Fibroblast of lung (primary cell): ENCODE measurements at regions not wholly inside any gene's neighbourhood (a gene's known extent, or its start where the extent isn't known, plus 50 kb on each side); places are given as distances from the start of the nearest gene placed in this dataset.

Experiments used
- DNase-seq, 2 donors: peaks; one replicate each; pipeline versions ENCODE4 v3.0.0 to v3.0.0-alpha.2; 2010; ENCODE audit warnings: low read depth in 2 of 2
- H2AFZ ChIP-seq: 2 replicates; pipeline ENCODE4 v1.5.1; 2012; ENCODE audit warnings: low read length, control low read depth, inconsistent platforms
- H3K27ac ChIP-seq: 2 replicates; pipeline ENCODE4 v1.5.1; 2011; ENCODE audit warnings: low read length, control low read depth; ENCODE audit not compliant: insufficient read depth
- H3K27me3 ChIP-seq: 2 replicates; pipeline ENCODE4 v1.5.1; 2011; ENCODE audit warnings: mild to moderate bottlenecking, low read length; ENCODE audit not compliant: control insufficient read depth, insufficient read depth
- H3K36me3 ChIP-seq: 2 replicates; pipeline ENCODE4 v1.5.1; 2011; ENCODE audit warnings: low read length; ENCODE audit not compliant: control insufficient read depth, insufficient read depth
- H3K4me1 ChIP-seq: 2 replicates; pipeline ENCODE4 v1.5.1; 2011; ENCODE audit warnings: low read length; ENCODE audit not compliant: control insufficient read depth, insufficient read depth; ENCODE audit errors: extremely low read depth
- H3K4me2 ChIP-seq: 2 replicates; pipeline ENCODE4 v1.5.1; 2011; ENCODE audit warnings: low read length, control low read depth; ENCODE audit not compliant: insufficient read depth; ENCODE audit errors: extremely low read depth
- H3K4me3 ChIP-seq, 4 experiments: fragments of 200-600 bp in 1 of 4; sonication (generic) in 1 of 4; replicated peaks in 1 of 4; 2 replicates each; pipeline ENCODE4 v1.5.1; 2011 to 2016; ENCODE audit warnings: low read length in 4 of 4, low read depth in 3 of 4, mild to moderate bottlenecking in 3 of 4, control low read depth in 2 of 4, inconsistent platforms in 1 of 4, mixed read lengths in 1 of 4; ENCODE audit not compliant: insufficient read depth in 1 of 4; ENCODE audit errors: control extremely low read depth in 1 of 4
- H3K79me2 ChIP-seq: 2 replicates; pipeline ENCODE4 v1.5.1; 2012; ENCODE audit warnings: mild to moderate bottlenecking, low read length, inconsistent platforms; ENCODE audit not compliant: control insufficient read depth, insufficient read depth
- H3K9ac ChIP-seq: 2 replicates; pipeline ENCODE4 v1.5.1; 2011; ENCODE audit warnings: mild to moderate bottlenecking, low read length, control low read depth; ENCODE audit not compliant: insufficient read depth
- H3K9me3 ChIP-seq: 2 replicates; pipeline ENCODE4 v1.5.1; 2012; ENCODE audit warnings: low read depth, low read length; ENCODE audit not compliant: control insufficient read depth, insufficient read depth
- H4K20me1 ChIP-seq: 2 replicates; pipeline ENCODE4 v1.5.1; 2011; ENCODE audit warnings: low read length; ENCODE audit not compliant: control insufficient read depth, insufficient read depth; ENCODE audit errors: extremely low read depth
- EZH2 ChIP-seq: IDR thresholded peaks from 2 replicates; pipeline ENCODE4 v1.5.1; 2012; ENCODE audit warnings: low read length, control low read depth, mild to moderate bottlenecking; ENCODE audit errors: missing control alignments
- TF ChIP-seq, protein P1 (sequence below), 2 donors: IDR thresholded peaks in 1 of 2; conservative IDR thresholded peaks in 1 of 2; 1 replicate in 1 of 2; 2 replicates in 1 of 2; pipeline ENCODE4 v1.5.1; 2011 to 2012; ENCODE audit warnings: low read length in 2 of 2, control low read depth in 1 of 2, inconsistent platforms in 1 of 2, low read depth in 1 of 2, mild to moderate bottlenecking in 1 of 2

DNA sequence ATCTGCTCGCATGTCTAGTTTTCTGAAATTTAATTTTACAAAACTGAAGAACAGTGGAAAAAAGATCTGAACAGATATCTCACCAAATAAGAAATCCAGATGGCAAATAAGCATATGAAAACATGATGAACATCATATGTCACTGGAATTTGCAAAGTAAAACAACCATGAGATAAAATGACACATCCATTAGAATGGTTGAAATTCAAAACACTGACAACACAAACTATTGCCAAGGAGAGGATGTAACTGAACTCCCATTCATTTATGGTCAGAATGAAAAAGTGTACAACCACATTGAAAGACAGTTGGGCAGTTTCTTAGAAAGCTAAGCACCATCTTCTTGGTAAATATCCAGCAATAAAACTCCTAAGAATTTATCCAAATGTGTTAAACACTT is 312.7 kb upstream of the NCAM2 start:
- Histone ChIP-seq H3K36me3 (no peaks in the 10 kb centered on the region), H3K4me3 (no peak overlapping the region), H3K27me3 (no peaks in the 10 kb centered on the region), H3K4me2 (no peak overlapping the region), H3K9ac (no peak overlapping the region), H3K79me2 (no peaks in the 10 kb centered on the region), H3K27ac (no peak overlapping the region), H3K4me1 (no peaks in the 10 kb centered on the region), H4K20me1 (no peaks in the 10 kb centered on the region), H3K9me3 (no peaks in the 10 kb centered on the region), H2AFZ (no peak overlapping the region)
- TF ChIP-seq, protein P1, sequence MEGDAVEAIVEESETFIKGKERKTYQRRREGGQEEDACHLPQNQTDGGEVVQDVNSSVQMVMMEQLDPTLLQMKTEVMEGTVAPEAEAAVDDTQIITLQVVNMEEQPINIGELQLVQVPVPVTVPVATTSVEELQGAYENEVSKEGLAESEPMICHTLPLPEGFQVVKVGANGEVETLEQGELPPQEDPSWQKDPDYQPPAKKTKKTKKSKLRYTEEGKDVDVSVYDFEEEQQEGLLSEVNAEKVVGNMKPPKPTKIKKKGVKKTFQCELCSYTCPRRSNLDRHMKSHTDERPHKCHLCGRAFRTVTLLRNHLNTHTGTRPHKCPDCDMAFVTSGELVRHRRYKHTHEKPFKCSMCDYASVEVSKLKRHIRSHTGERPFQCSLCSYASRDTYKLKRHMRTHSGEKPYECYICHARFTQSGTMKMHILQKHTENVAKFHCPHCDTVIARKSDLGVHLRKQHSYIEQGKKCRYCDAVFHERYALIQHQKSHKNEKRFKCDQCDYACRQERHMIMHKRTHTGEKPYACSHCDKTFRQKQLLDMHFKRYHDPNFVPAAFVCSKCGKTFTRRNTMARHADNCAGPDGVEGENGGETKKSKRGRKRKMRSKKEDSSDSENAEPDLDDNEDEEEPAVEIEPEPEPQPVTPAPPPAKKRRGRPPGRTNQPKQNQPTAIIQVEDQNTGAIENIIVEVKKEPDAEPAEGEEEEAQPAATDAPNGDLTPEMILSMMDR (conservative IDR thresholded peaks at IDR 0.05 in 1 of 2, IDR thresholded peaks at IDR 0.05 in 1 of 2; ENCODE audit: low read depth in 1 of 2, low read length in 2 of 2), result no peak
- TF ChIP-seq EZH2, result no peak
- no peak for DNase-seq

DNA sequence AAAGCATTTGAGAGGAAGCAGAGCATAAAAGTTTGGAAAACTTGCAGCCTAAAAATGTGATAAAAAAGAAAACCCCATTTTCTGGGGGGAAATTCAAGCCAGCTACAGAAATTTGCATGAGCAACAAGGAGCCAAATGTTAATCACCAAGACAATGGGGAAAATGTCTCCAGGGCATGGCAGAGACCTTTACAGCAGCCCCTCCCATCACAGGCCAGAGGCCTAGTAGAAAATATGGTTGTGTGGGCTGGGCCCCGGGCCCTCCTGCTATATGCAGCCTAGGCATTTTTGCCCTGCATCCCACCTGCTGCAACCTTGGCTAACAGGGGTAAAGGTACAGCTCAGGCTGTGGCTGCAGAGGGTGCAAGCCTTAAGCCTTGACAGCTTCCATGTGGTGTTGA is 299.6 kb upstream of the NCAM2 start:
- Histone ChIP-seq H3K9ac (no peak overlapping the region), H2AFZ (no peak overlapping the region), H3K79me2 (no peaks in the 10 kb centered on the region), H3K4me1 (no peaks in the 10 kb centered on the region), H3K27ac (no peak overlapping the region), H3K9me3 (no peaks in the 10 kb centered on the region), H4K20me1 (no peaks in the 10 kb centered on the region), H3K4me3 (no peak overlapping the region), H3K4me2 (no peak overlapping the region), H3K36me3 (no peaks in the 10 kb centered on the region), H3K27me3 (no peaks in the 10 kb centered on the region)
- no peak for DNase-seq
- TF ChIP-seq, protein P1 (conservative IDR thresholded peaks at IDR 0.05 in 1 of 2, IDR thresholded peaks at IDR 0.05 in 1 of 2; ENCODE audit: low read depth in 1 of 2, low read length in 2 of 2), result no peak

DNA sequence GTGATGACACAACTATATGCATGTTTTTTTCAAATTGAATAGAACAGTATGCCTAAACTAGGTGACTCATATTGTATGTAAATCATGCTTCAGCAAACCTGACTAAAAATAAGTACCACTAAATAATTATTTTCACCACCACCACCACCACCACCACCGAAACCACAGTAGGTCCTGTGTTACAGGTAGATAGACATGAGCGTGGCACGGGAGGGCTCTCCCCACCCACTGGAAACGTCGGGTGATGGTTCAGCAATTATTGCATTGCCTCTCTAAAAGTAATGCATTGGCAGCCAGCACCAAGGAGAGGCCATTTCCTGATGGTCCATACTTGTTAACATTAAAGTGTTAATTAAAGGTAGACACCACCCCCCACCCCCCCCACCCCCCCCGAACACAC is 297.0 kb upstream of the NCAM2 start:
- no peak for DNase-seq
- Histone ChIP-seq H4K20me1 (no peaks in the 10 kb centered on the region), H2AFZ (no peak overlapping the region), H3K4me1 (no peaks in the 10 kb centered on the region), H3K4me2 (no peak overlapping the region), H3K27me3 (no peaks in the 10 kb centered on the region), H3K79me2 (no peaks in the 10 kb centered on the region), H3K4me3 (no peak overlapping the region), H3K27ac (no peak overlapping the region), H3K9ac (no peak overlapping the region), H3K36me3 (no peaks in the 10 kb centered on the region), H3K9me3 (no peaks in the 10 kb centered on the region)
- TF ChIP-seq, protein P1 (conservative IDR thresholded peaks at IDR 0.05 in 1 of 2, IDR thresholded peaks at IDR 0.05 in 1 of 2; ENCODE audit: low read depth in 1 of 2, low read length in 2 of 2), result no peak
- no peak for TF ChIP-seq EZH2
